ENCODE measurements at regions not wholly inside any gene's neighbourhood (a gene's known extent, or its start where the extent isn't known, plus 50 kb on each side); places are given as distances from the start of the nearest gene placed in this dataset.

DNA sequence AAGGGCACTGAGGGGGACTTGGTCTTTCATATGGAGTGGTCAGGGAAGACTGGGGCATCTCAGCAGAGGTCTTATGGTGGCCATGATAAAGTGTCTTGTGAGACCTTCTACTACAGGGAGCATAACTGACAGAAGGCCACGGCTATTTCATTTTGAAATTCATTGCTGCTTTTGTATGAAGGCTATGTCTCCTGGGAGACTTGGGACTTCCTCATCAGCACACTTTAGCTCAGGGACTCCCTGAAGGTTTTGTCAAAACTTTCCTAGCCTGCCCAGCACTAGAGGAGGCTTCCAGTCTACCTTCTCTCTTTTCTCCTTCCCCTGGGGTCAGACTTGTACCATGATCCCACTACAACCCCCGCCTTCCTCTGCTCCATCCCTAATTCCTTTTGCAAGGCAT is 77.2 kb upstream of the RASGRF1 start:
- no peak for TF ChIP-seq CTCF (IDR thresholded peaks at IDR 0.05; ENCODE audit: borderline replicate concordance, control extremely low read depth, extremely low read depth, insufficient read depth, missing control alignments)
- in situ Hi-C loops (cut with MboI; ENCODE audit: low sequenced_read_pairs, unreplicated experiment), result no loop called here
- DNase-seq (ENCODE audit: low spot score), result no peak

- in situ Hi-C loops (cut with MboI; ENCODE audit: low sequenced_read_pairs, unreplicated experiment), result no loop called here
- TF ChIP-seq CTCF (IDR thresholded peaks at IDR 0.05; ENCODE audit: borderline replicate concordance, control extremely low read depth, extremely low read depth, insufficient read depth, missing control alignments), result no peak
- DNase-seq (ENCODE audit: low spot score), result no peak
Observed at GRCh38 chr15:79166311-79166955, 75.9 kb upstream of the RASGRF1 start.

- no peak for DNase-seq (ENCODE audit: low spot score)
- in situ Hi-C loops (cut with MboI; ENCODE audit: low sequenced_read_pairs, unreplicated experiment), result no loop called here
- TF ChIP-seq CTCF (IDR thresholded peaks at IDR 0.05; ENCODE audit: borderline replicate concordance, control extremely low read depth, extremely low read depth, insufficient read depth, missing control alignments), result no peak
Observed at GRCh38 chr15:79164465-79164864, 73.9 kb upstream of the RASGRF1 start.

GRCh38 chr15:79164043-79164442 is 73.5 kb upstream of the RASGRF1 start:
- DNase-seq (ENCODE audit: low spot score), result no peak
- in situ Hi-C loops (cut with MboI; ENCODE audit: low sequenced_read_pairs, unreplicated experiment), result no loop called here
- no peak for TF ChIP-seq CTCF (IDR thresholded peaks at IDR 0.05; ENCODE audit: borderline replicate concordance, control extremely low read depth, extremely low read depth, insufficient read depth, missing control alignments)

- in situ Hi-C loops (cut with MboI; ENCODE audit: low sequenced_read_pairs, unreplicated experiment), result no loop called here
- no peak for TF ChIP-seq CTCF (IDR thresholded peaks at IDR 0.05; ENCODE audit: borderline replicate concordance, control extremely low read depth, extremely low read depth, insufficient read depth, missing control alignments)
- DNase-seq (ENCODE audit: low spot score), result no peak
Observed at GRCh38 chr15:79163395-79163794, 72.8 kb upstream of the RASGRF1 start.

DNA sequence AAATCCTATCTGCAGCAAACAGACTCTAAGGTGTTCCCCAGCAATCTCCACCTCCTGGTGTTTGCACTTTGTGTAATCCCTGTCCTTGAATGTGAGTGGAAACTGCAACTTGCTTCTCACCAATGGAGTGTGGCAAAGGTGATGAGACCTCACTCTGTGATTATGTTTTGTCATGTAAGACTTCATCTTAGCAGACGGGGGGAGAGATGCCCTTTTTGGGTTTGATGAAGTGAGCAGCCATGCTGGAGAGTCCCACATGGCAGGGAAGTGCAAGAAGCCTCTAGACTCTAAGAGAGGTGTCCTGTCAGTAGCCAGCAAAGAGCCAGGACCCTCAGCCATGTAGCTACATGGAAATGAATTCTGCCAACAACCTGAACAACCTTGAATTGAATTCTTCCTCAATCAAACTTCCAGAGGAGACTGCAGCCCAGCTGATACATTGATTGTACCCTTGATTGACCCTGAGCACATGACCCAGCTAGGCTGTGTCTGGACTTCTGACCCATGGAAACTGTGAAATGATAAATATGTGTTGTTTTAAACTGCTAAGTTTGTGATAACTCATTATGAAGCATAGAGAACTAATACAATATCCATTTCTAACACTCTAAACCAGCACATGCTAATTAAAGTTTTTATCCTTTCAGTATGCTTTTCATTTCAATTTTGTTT is 71.4 kb upstream of the RASGRF1 start:
- no peak for TF ChIP-seq CTCF (IDR thresholded peaks at IDR 0.05; ENCODE audit: borderline replicate concordance, control extremely low read depth, extremely low read depth, insufficient read depth, missing control alignments)
- in situ Hi-C loops (cut with MboI; ENCODE audit: low sequenced_read_pairs, unreplicated experiment), result no loop called here
- DNase-seq (ENCODE audit: low spot score), result no peak
